A549 (cell line): ENCODE measurements at regions not wholly inside any gene's neighbourhood (a gene's known extent, or its start where the extent isn't known, plus 50 kb on each side); places are given as distances from the start of the nearest gene placed in this dataset.

Experiments
- ATAC-seq, 2 experiments: fragments of 200-7000 bp in 1 of 2; fragments of >200 bp in 1 of 2; cut with Nextera tagmentation in 1 of 2; cut with Tn5 transposase in 1 of 2; 3 replicates each; pipeline versions ENCODE4 v1.8.0 to v1.9.1; 2018 to 2020; ENCODE audit warnings: mild to moderate bottlenecking in 1 of 2, moderate library complexity in 1 of 2
- CTCF ChIA-PET: fragments of 300-600 bp; sonication (Branson Sonifier 250); formaldehyde crosslinking; extraction: SDS; loops from one replicate; lab custom pipeline; 2021; ENCODE audit warnings: antibody characterized with exemption, inconsistent platforms; lab: Yijun Ruan, JAX
- POLR2A ChIA-PET: fragments of 350-600 bp; formaldehyde crosslinking; extraction: SDS; loops from one replicate; lab custom pipeline; 2021; ENCODE audit warnings: antibody characterized with exemption, inconsistent platforms; lab: Yijun Ruan, JAX
- DNase-seq, 2 experiments: peaks; one replicate each; pipeline versions ENCODE4 v3.0.0 to v3.0.0-alpha.2; 2011 to 2016; ENCODE audit warnings: low read depth in 1 of 2, low spot score in 1 of 2
- FAIRE-seq: peaks from 2 replicates; lab custom pipeline; 2011; peaks lifted over from hg19 to GRCh38; lab: Jason Lieb, UNC
- H3K27ac ChIP-seq, 2 experiments: fragments of >200 bp; sonication (Bioruptor Twin); formaldehyde crosslinking; 3 replicates each; pipeline ENCODE4 v1.5.1; 2016 to 2017
- H3K4me1 ChIP-seq: fragments of >200 bp; sonication (Bioruptor Twin); formaldehyde crosslinking; 3 replicates; pipeline ENCODE4 v1.6.1; 2016
- H3K4me2 ChIP-seq: fragments of >200 bp; sonication (Bioruptor Twin); formaldehyde crosslinking; 3 replicates; pipeline ENCODE4 v1.6.1; 2016
- H3K4me3 ChIP-seq: fragments of >200 bp; sonication (Bioruptor Twin); formaldehyde crosslinking; 3 replicates; pipeline ENCODE4 v1.5.1; 2016
- H3K9me3 ChIP-seq: fragments of >200 bp; sonication (Bioruptor Twin); formaldehyde crosslinking; 3 replicates; pipeline ENCODE4 v1.6.1; 2016
- BCL3 ChIP-seq: fragments of >200 bp; sonication (Bioruptor Twin); formaldehyde crosslinking; IDR thresholded peaks from 3 replicates; pipeline ENCODE4 v1.6.1; 2016
- CBX2 ChIP-seq: fragments of 200-600 bp; sonication (generic); IDR thresholded peaks from 2 replicates; pipeline ENCODE4 v1.6.1; 2016; ENCODE audit warnings: low read depth, mild to moderate bottlenecking, borderline replicate concordance
- CTCF ChIP-seq: fragments of >200 bp; sonication (Bioruptor Twin); formaldehyde crosslinking; IDR thresholded peaks from 3 replicates; pipeline ENCODE4 v1.5.1; 2016
- E2F6 ChIP-seq: IDR thresholded peaks from 2 replicates; pipeline ENCODE4 v1.6.1; 2012; ENCODE audit warnings: low read depth, borderline replicate concordance
- ELK1 ChIP-seq: fragments of 150-350 bp; IDR thresholded peaks from 2 replicates; pipeline ENCODE4 v1.6.1; 2014; ENCODE audit warnings: low read depth, mild to moderate bottlenecking, low read length
- EP300 ChIP-seq, 2 experiments: fragments of >200 bp; sonication (Bioruptor Twin); formaldehyde crosslinking; IDR thresholded peaks; 2 replicates in 1 of 2; 3 replicates in 1 of 2; pipeline ENCODE4 v1.6.1; 2016 to 2017
- ESRRA ChIP-seq: fragments of 150-350 bp; IDR thresholded peaks from 2 replicates; pipeline ENCODE4 v1.6.1; 2014; ENCODE audit warnings: mild to moderate bottlenecking, low read length, borderline replicate concordance
- FOXS1 ChIP-seq: fragments of 250-450 bp; sonication (Bioruptor Pico); IDR thresholded peaks from 2 replicates; pipeline ENCODE4 v1.5.0; 2020; ENCODE audit warnings: mild to moderate bottlenecking, moderate library complexity
- GATA3 ChIP-seq: IDR thresholded peaks from 2 replicates; pipeline ENCODE4 v1.6.1; 2012; ENCODE audit warnings: borderline replicate concordance
- HDAC2 ChIP-seq: fragments of 200-600 bp; sonication (generic); IDR thresholded peaks from 2 replicates; pipeline ENCODE4 v1.6.1; 2016
- HES2 ChIP-seq: fragments of >200 bp; sonication (Bioruptor Twin); formaldehyde crosslinking; IDR thresholded peaks from 2 replicates; pipeline ENCODE4 v1.6.1; 2016
- HEYL ChIP-seq: fragments of 250-450 bp; sonication (Bioruptor Pico); IDR thresholded peaks from 2 replicates; pipeline ENCODE4 v1.8.0; 2021; ENCODE audit warnings: mild to moderate bottlenecking, moderate library complexity
- KDM5A ChIP-seq: fragments of 200-600 bp; sonication (generic); IDR thresholded peaks from 2 replicates; pipeline ENCODE4 v1.6.1; 2016; ENCODE audit warnings: antibody characterized with exemption, mild to moderate bottlenecking
- MAFK ChIP-seq: fragments of 450-650 bp; IDR thresholded peaks from 2 replicates; pipeline ENCODE4 v1.6.1; 2014; ENCODE audit not compliant: partially characterized antibody
- MAX ChIP-seq: IDR thresholded peaks from 2 replicates; pipeline ENCODE4 v1.6.1; 2012
- MAZ ChIP-seq: fragments of 150-350 bp; IDR thresholded peaks from 2 replicates; pipeline ENCODE4 v1.6.1; 2014; ENCODE audit warnings: antibody characterized with exemption, low read depth, low read length, borderline replicate concordance
- NFE2L2 ChIP-seq: fragments of 150-350 bp; conservative IDR thresholded peaks from 2 replicates; pipeline ENCODE4 v1.6.1; 2014; ENCODE audit warnings: low read length
- PBX3 ChIP-seq: IDR thresholded peaks from 2 replicates; pipeline ENCODE4 v1.6.1; 2012
- PHF8 ChIP-seq: fragments of 200-600 bp; sonication (generic); IDR thresholded peaks from 2 replicates; pipeline ENCODE4 v1.6.1; 2016; ENCODE audit warnings: low read depth, mild to moderate bottlenecking, antibody characterized with exemption, moderate library complexity, borderline replicate concordance
- POLR2AphosphoS2 ChIP-seq: conservative IDR thresholded peaks from 2 replicates; pipeline ENCODE4 v1.6.1; 2012; ENCODE audit warnings: low read length, improper control_type of control experiment, inconsistent platforms
- RARB ChIP-seq: fragments of 250-450 bp; sonication (Bioruptor Pico); IDR thresholded peaks from 2 replicates; pipeline ENCODE4 v1.8.0; 2021; ENCODE audit warnings: mild to moderate bottlenecking, moderate library complexity
- RCOR1 ChIP-seq: fragments of 150-350 bp; IDR thresholded peaks from 2 replicates; pipeline ENCODE4 v1.6.1; 2014; ENCODE audit warnings: antibody characterized with exemption, low read length, low read depth
- SREBF2 ChIP-seq: fragments of 450-650 bp; IDR thresholded peaks from 2 replicates; pipeline ENCODE4 v1.6.1; 2014; ENCODE audit warnings: mild to moderate bottlenecking, moderate library complexity
- TP53 ChIP-seq: fragments of 250-450 bp; sonication (Bioruptor Pico); IDR thresholded peaks from 2 replicates; pipeline ENCODE4 v1.5.0; 2021; ENCODE audit warnings: mild to moderate bottlenecking, moderate library complexity
- USF2 ChIP-seq: fragments of 450-650 bp; IDR thresholded peaks from 2 replicates; pipeline ENCODE4 v1.6.1; 2014; ENCODE audit warnings: antibody characterized with exemption
- ZNF302 ChIP-seq: fragments of 250-450 bp; sonication (Bioruptor Pico); IDR thresholded peaks from 2 replicates; pipeline ENCODE4 v1.9.0; 2021; ENCODE audit warnings: inconsistent platforms, mild to moderate bottlenecking, moderate library complexity
- ZSCAN20 ChIP-seq: fragments of 250-450 bp; sonication (Bioruptor Pico); IDR thresholded peaks from 2 replicates; pipeline ENCODE4 v1.8.0; 2022; ENCODE audit warnings: mild to moderate bottlenecking, moderate library complexity
- WGBS: methylation state at CpG from one replicate; pipeline ENCODE4 v1.1.6; 2017; ENCODE audit errors: missing lambda C conversion rate; 5-methylcytosine and 5-hydroxymethylcytosine counted together

GRCh38 chr18:73887801-73888200 lies 259.8 kb downstream of the FBXO15 start:
- 16% methylated on average over 3 of the region's 3 CpGs for WGBS
- DNase-seq (no peak), FAIRE-seq (no peak)
- Histone ChIP-seq H3K4me2 (no peak overlapping the region), H3K4me3 (no peak overlapping the region), H3K4me1 (no peaks in the 10 kb centered on the region)
- TF ChIP-seq NFE2L2 = no peak
- no peak for TF ChIP-seq MAFK
- TF ChIP-seq PHF8 = no peak
- no peak for TF ChIP-seq HDAC2
- TF ChIP-seq ZNF302 = no peak
- TF ChIP-seq GATA3 = no peak
- no peak for TF ChIP-seq RCOR1
- TF ChIP-seq, all 56 proteins: peak for 0
- ChIA-PET POLR2A (no interaction called here), CTCF (no interaction called here)
- Histone ChIP-seq H3K27ac (no peak overlapping the region), H3K9me3 (no peaks in the 10 kb centered on the region)
- no peak for ATAC-seq

GRCh38 chr18:73884868-73885267 lies 262.8 kb downstream of the FBXO15 start:
- Histone ChIP-seq H3K9me3 (no peaks in the 10 kb centered on the region), H3K4me2 (no peak overlapping the region), H3K27ac (no peak overlapping the region), H3K4me1 (no peaks in the 10 kb centered on the region), H3K4me3 (no peak overlapping the region)
- 30% methylated on average over 3 of the region's 3 CpGs for whole genome bisulfite sequencing
- ChIA-PET POLR2A (no interaction called here), CTCF (no interaction called here)
- DNase-seq (no peak), FAIRE-seq (no peak), ATAC-seq (no peak)
- no peak for TF ChIP-seq E2F6
- no peak for TF ChIP-seq MAZ
- TF ChIP-seq HEYL (CRISPR knock-in tag) = no peak
- TF ChIP-seq FOXS1 = no peak
- no peak for TF ChIP-seq TP53 (CRISPR knock-in tag)
- no peak for TF ChIP-seq EP300 (IDR thresholded peaks at IDR 0.05)
- no peak for TF ChIP-seq POLR2AphosphoS2
- no peak for TF ChIP-seq MAFK
- no peak for TF ChIP-seq ZSCAN20 (CRISPR knock-in tag)
- TF ChIP-seq BCL3 = no peak
- TF ChIP-seq CTCF = no peak
- no peak for TF ChIP-seq ESRRA
- TF ChIP-seq RARB (CRISPR knock-in tag) = no peak
- no peak for TF ChIP-seq GATA3
- no peak for TF ChIP-seq CBX2
- no peak for TF ChIP-seq HES2
- no peak for TF ChIP-seq KDM5A

GRCh38 chr18:73881396-73881917 lies 266.2 kb downstream of the FBXO15 start:
- FAIRE-seq (no peak), DNase-seq (no peak), ATAC-seq (no peak)
- H3K27ac ChIP-seq = no peak overlapping the region
- WGBS = 0% methylated on average over 2 of the region's 2 CpGs
- H3K4me1 ChIP-seq = no peaks in the 10 kb centered on the region
- CTCF ChIA-PET = no interaction called here
- no peak overlapping the region for H3K4me2 ChIP-seq
- POLR2A ChIA-PET = no interaction called here
- H3K9me3 ChIP-seq = no peaks in the 10 kb centered on the region
- no peak overlapping the region for H3K4me3 ChIP-seq
- no peak for TF ChIP-seq TP53 (CRISPR knock-in tag)
- TF ChIP-seq PHF8 = no peak
- TF ChIP-seq MAX = no peak
- TF ChIP-seq PBX3 = no peak
- no peak for TF ChIP-seq ZNF302
- no peak for TF ChIP-seq SREBF2
- no peak for TF ChIP-seq ELK1
- no peak for TF ChIP-seq USF2
- no peak for TF ChIP-seq CBX2
- no peak for TF ChIP-seq E2F6
